Middle frontal gyrus (tissue), 1 donor: ENCODE measurements at regions not wholly inside any gene's neighbourhood (a gene's known extent, or its start where the extent isn't known, plus 50 kb on each side); places are given as distances from the start of the nearest gene placed in this dataset.

ENCODE experiments used
- DNase-seq: peaks from one replicate; pipeline ENCODE4 v3.0.0-alpha.2; 2015; ENCODE audit warnings: low spot score; ENCODE audit errors: extremely low spot score

DNA sequence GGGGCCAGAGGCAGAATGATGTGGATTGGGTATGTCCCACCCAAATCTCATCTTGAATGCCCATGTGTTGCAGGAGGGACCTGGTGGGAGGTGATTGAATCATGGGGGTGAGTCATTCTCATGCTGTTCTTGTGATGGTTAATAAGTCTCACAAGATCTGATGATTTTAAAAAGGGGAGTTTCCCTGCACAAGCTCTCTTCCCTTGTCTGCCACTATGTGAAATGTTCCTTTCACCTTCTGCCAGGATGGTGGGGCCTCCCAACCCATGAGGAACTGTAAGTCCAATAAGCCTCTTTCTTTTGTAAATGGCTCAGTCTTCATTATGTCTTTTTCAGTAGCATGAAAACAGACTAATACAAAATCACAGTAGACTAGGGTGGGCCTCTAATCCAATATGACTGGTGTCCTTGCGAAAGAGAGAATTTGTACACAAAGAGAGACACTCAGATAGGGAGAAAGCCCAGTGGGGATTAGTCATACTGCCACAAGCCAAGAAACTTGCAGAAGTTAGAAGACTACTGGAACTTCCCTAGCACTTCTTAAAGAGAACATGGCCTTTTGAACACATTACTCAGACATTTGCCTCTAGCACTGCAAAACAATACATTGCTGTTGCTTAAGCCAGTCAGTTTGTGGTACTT lies 68.4 kb downstream of the ANXA1 start:
- no peak for DNase-seq

GRCh38 chr9:73223594-73223993 lies 71.9 kb downstream of the ANXA1 start:
- no peak for DNase-seq

- DNase-seq: no peak
These were observed 77.9 kb downstream of the ANXA1 start for GRCh38 chr9:73229543-73229942.

DNA sequence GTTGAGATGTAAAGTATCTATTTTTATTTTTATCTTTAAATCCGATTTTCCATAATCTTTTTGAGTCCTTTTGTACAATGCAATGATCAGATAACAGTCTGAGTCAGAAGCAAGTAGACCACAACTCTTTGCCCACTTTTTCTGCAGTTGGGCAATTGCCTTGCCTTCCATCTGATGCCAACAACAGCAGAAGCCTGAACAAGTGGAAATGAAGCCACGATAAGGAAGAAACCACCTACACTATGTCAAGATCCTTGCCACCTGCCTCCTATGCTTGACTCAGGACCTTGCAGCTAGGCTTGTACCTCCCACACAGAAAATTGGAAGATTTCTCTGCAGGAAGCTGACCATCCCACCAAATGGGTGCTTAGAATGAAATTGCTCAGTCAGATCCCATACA lies 78.6 kb downstream of the ANXA1 start:
- DNase-seq: no peak

GRCh38 chr9:73231203-73231602 lies 79.5 kb downstream of the ANXA1 start:
- no peak for DNase-seq

GRCh38 chr9:73233359-73234007 lies 81.8 kb downstream of the ANXA1 start:
- no peak for DNase-seq

DNA sequence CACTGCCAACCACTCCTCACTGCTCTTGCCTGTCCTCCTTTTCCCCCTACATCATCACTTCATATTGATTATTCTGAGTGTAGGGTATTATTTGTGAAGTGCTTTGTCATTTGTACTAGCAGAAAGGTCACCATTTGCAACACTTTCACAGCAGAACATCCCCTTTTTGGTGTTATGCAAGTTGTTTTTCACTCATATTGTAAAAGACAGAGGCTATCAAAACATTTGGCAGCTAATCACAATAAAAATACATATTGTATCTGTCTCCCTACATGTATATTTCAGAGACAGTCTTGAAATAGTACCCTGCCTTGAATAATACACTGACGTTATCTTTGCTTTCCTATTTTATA lies 82.3 kb downstream of the ANXA1 start:
- no peak for DNase-seq

- DNase-seq: no peak
These were observed 85.5 kb downstream of the ANXA1 start for GRCh38 chr9:73237140-73237539.

DNA sequence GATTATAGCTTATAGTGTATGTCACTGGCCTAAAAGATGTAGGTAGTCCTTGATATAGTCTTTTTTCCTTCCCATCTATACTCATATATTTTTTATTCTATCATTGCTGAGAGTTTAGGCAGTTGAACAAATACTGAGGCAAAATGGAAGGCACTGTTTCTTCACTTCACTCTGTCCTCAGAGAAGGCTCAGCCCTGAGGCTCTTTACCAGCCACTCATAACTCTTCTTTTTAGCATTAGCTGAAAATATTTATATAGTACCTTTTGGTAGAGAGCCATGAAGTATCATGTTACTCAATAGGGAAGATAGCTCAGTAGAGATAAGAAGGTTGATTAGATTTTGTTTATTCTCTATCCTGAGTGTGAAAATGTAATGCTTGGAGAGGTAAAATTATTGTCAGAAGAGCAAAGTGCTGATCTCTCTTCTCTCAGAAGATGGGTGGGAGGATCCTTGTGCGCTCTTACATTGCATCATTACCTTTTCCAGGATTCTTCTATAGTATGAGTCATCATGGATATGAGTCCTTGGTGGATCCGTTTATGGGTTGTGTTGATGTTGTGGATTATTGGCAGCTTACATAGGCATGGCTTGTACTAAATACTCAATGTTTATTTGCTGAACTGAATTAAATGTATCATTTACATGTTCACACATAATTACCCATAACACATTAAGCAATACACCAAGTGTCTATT lies 88.1 kb downstream of the ANXA1 start:
- DNase-seq: no peak

DNA sequence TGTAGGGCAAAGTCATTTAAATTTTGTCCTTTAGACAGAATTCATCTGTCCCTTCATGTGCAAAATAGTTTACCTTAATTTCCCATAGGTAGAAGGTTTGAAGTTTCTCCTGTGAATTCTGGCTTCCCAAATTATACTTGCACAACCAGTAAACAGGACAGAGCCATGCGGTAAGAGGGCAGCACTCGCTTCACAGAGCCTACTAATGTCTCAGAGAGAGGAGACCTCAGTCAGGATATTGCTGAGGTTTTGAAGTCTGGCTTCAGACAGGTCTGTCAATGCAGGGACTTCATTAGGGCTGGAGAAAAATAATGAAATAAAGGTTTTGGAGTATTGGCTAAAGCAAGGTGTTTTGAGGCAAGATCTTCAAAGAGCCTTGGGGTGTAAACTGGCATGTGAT lies 91.4 kb downstream of the ANXA1 start:
- no peak for DNase-seq

DNA sequence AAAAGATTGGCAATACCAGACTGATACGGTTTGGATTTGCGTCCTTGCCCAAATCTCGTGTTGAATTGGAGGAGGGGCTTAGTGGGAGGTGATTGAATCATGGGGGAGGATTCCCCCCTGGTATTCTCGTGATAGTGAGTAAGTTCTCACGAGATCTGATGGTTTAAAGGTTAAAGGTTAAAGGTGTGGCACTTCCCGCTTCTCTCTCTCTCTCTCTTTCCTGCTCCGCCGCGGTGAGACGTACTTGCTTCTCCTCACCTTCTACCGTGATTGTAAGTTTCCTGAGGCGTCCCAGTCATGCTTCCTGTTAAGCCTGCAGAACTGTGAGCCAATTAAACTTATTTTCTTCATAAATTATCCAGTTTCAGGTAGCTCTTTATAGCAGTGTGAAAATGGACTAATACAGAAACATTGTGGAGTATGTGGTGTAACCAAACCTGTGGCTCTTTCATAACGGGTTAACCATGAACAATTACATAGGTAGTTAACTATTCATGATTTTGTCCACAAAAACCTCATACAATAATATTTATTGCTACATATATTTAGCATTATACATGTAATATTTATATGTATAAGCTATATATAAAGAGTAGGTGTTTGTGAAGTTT lies 107.5 kb downstream of the ANXA1 start:
- no peak for DNase-seq

- DNase-seq: no peak
These were observed 108.8 kb downstream of the ANXA1 start for GRCh38 chr9:73260506-73260905.

GRCh38 chr9:73264631-73265030 lies 113.0 kb downstream of the ANXA1 start:
- no peak for DNase-seq

GRCh38 chr9:73265876-73266275 lies 114.2 kb downstream of the ANXA1 start:
- DNase-seq: no peak

- DNase-seq: no peak
These were observed 117.9 kb downstream of the ANXA1 start for GRCh38 chr9:73269430-73270101.

- no peak for DNase-seq
These were observed 119.5 kb downstream of the ANXA1 start for GRCh38 chr9:73270967-73271721.

GRCh38 chr9:73280113-73280512 lies 128.4 kb downstream of the ANXA1 start:
- no peak for DNase-seq

DNA sequence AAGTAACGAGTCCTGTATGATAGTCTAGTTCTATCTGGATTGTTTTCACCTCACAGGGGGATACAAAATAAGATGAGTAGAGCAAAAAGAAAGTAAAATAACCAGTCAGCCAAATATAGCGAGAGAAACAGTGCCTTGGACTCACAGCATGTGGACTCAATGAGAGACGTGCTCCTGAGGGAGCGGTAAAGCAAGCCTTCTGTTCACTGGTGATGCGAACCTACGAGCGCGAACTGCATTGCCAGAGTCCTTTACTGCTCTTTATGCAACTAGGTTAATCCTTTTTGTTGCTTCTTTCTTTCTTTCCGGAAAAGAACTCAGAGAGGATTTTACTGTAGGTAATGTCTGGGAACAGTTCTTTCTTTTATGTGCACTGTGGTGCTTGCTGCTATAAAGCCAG lies 132.7 kb downstream of the ANXA1 start:
- no peak for DNase-seq

DNA sequence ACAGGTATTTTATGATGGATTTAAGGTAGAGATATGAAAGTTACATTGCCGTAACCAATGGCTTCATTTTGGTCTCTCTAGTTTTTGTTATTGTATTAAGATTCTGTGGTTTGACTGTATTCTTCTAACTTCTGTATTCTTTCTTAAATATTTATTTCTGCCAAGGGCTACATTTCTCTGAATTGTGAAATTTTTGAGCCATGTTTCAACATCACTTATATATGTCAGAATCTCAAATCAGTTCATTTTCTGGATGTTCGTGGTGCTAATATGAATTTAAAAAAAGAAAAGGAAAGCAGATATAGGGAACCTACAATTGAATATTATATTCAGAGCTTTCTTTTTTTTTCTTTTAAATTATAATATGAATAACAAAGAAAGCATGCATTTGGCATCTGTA lies 142.7 kb downstream of the ANXA1 start:
- no peak for DNase-seq

DNA sequence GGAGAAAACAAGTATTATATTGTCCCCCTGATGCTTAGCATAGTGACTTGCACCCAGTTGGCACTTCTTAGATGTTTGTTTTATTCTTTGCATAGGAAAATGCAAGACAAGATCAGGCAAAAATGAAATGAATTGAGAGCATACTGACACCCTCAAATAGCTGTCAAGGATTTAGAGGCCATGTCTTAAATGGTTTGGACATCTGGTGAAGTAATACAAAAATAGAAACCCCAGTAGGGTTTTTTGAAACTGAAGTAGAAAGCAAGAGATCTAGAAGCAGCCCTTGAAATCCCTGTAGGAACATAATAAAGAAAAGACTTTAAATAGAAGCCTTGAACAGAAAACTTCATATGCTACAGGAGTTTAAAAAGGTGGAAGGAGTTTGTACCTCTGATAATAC lies 174.3 kb downstream of the ANXA1 start:
- no peak for DNase-seq

- no peak for DNase-seq
These were observed 175.5 kb downstream of the ANXA1 start for GRCh38 chr9:73327149-73327548.
